HG02870 (cell line): ENCODE measurements at regions not wholly inside any gene's neighbourhood (a gene's known extent, or its start where the extent isn't known, plus 50 kb on each side); places are given as distances from the start of the nearest gene placed in this dataset.

Experiments
- ATAC-seq: cut with Tn5 transposase; IDR thresholded peaks from one replicate; pipeline ENCODE4 v1.9.1; 2021; ENCODE audit warnings: mild to moderate bottlenecking, moderate library complexity; ENCODE audit not compliant: unreplicated experiment

DNA sequence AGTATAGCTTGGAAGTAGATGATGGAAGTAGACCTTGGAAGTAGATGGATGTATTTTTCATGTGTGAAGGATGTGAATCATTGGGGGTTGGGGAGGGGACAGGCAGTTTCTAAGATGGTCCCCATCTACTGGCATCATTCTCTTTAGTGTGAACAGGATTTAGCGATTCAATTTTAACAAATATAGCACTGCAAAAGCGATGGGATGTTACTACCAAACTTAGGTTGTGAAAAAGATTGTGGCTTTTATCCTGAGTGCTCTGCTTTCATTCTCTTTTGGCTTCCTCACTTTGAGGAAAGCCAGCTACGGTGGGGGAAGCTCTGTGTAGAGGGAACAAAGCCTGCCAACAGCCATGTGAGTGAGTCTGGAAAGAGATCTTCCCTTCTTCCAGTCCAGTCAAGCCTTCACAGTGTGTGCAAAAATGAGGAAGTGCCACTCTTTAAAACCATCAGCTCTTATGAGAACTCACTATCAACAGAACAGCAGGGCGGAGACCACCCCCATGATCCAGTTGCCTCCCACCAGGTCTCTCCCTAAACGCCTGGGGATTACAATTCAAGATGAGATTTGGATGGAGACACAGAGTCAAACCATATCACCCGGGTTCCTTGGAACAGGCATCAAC is 441.4 kb downstream of the SH3GL2 start:
- no peak for ATAC-seq

DNA sequence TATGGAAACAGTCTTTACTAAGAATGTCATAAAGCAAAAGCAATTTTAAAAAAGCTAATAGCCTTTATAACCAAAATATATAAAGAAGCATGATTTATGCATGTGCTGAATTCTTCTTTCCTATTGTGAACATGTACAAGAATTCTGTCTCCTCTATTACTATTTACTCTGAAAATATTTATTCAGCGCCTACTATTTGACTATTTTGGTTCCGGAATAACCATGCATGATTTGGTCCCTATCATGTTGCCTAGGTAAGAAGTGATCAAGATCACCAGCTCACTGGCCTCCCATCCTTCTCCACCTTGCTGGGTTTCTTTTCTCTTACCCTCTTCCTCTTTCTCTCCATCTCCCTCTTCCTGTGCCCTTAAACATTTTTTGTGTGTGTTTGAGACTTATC is 443.8 kb downstream of the SH3GL2 start:
- no peak for ATAC-seq

DNA sequence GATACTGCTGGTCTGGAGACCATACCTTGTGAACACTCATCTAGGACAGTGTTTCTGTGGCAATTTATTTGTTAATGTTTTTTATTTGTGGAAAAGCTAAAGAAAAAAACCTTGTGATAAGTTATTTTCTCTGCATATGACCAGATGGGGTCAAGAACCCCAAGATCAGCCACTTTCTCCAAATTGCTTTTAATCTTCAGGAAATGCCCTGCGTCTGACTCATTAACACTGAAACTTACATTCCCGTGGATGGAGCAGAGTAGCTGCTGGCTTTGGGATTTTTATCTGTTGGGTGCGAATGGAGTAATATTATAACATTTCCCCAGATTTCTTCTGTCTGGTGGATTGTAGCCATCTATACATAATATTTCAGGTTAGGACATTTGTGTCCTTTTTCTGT is 444.5 kb downstream of the SH3GL2 start:
- no peak for ATAC-seq

DNA sequence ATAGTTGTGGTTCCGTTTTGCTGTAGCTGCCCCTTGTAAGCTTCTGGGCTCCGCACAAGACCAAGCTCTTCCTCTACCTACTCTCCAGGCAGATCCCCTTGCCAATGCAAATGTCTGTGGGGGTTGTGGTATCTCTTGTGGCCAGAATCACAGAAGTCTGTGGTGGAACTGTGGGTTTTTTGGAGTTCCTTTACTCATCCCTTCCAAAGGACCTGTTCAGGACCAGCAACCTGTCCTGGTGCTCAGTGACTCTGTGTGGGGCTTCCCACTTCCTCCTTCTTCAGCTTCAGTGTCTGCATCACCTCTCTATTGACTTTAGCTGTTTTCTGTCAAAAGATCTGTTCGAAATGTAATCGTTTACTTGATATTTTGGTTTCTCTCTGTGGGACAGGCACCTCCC is 441.3 kb upstream of the ADAMTSL1 start:
- ATAC-seq = no peak

DNA sequence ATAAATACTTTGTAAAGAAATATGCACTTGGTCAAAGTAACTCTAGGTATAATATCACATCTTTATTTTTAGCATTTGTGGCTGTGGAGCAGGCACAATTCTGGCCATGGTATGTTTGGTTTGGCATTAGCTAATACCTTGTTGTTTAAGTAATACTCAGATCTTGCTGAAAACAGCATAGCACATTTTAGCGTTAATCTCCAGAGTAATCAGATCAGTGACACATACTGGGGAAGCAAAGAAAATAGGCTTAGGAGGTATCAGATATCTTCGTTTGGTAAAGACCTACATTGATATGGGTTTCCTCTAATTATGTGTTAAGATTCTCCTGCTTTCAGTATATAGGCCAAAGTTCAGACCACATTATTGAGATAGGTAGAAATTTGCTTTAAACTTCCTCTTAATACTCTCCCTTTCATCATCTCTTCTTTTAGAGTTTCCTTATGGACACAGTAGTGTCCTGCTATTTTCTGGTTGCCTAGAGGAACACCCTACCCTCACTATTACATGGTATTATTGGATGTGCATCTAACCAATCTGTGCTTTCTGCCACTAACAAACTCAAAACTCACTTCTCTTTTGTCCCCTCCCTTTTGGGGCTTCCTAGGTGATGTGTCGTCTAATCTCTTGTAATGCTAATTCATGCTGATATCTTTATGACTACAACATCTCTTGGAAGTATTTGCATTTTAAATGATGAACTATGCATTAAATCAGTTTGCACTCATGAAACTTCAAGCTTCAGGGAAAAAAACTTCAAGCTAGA is 437.3 kb upstream of the ADAMTSL1 start:
- ATAC-seq = no peak

DNA sequence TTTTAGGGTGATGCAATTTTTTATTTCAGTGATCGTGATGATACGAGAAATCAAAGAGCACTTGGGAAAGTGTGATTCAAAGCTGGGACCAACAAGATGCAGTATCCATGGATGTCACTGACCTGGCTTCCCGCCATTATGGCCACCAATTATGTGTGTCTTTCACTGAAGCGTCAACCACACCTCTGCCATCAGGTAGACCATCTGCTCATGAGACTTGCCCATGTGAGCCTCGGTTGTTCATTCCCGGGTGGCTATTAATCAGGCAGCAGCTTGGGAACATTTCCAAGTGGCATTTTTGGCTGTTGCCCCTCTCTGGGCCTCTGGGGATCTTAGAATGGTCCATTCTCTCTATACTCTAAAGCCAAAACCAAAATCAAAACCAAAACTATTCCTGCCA is 436.0 kb upstream of the ADAMTSL1 start:
- no peak for ATAC-seq

DNA sequence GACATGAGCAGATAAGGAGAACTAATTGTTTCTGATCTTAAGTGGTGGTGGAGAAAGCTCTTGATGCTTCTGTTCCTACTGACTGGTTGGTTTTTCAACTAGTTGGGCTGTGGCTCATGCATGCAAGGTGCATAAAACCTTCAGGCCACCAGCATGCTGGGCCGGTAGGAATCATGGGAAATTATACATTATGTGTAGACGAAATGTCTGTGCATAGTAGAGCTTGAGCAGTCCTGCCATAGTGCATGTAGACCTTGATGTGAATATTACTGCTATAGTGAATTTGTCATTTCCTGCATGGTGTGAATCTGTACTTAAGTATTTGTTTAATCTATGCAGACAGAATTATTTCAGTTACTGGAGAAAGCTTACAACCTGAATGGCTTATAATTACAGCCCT is 433.6 kb upstream of the ADAMTSL1 start:
- no peak for ATAC-seq

DNA sequence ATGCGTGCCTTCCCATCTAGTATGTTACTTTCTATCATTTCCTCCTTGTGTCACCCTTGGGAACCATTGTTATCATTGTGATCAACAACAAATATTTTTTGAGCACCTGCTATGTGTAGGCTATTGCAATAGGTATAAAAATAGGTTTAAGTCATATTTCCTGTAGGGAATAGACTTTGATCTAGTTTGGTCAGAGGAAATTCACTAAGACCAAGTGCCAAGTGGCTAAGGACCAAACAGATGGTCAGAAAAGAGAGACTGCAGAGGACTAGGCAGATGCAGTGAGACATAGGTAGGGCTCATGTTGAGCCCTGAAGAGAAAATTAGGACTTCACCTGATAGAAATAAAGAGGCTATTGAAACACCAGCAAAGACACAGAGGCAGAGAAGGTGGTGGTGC is 430.0 kb upstream of the ADAMTSL1 start:
- no peak for ATAC-seq

DNA sequence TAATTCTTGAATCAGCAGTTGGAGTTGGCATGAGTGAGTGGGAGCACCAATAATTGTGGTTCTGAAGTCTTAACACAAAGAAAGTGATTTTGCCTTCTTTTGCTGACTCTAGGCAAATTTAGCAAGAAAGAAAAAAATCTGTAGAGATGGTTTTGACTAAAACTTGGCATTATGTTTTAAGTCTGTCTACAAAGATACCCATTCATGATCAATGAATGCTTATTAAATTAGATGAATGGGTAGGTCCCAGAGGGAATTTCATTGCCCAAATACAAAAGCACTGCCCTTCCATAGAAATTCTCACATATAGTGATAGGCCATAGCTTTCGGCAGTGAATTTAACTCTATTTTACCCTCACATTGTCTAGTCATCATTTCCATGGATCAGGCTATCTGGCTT is 428.6 kb upstream of the ADAMTSL1 start:
- no peak for ATAC-seq

DNA sequence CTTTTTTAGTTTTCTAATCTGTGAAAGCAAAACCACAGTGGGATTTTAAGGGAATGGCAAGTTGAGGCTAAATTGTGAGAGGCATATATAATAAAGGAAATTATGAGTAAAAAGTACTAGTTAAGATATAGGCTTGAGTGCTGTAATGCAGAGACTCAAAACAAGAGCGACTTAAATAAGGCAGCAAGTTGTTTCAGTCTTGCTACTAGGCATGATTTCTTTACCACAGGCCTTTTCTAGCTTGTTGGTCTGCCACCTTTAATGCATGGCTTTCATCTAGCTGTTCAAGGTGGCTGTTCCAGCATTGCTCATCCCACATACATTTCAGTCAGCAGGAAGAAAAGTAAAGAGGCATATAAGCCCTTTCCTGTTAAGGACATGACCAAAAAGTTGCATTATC is 427.9 kb upstream of the ADAMTSL1 start:
- ATAC-seq = no peak

DNA sequence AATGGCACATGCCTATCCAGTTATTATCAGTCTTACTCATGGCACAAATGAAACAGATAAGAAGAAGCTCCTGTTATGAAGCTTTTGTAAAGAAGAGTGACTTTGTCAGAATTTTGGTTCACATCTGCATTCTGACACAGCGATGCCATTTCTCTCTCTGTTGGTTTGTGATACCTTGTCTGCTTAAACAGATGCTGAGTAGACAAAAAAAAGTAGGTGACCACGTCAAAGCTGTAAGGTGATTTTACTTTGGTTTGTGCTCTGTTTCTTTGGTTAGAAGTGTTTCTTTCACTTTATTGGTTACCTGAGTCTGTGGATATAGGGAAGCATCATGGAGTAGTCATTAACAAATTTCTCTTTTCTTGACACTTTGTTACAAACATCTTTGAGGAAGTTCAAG is 422.3 kb upstream of the ADAMTSL1 start:
- no peak for ATAC-seq

DNA sequence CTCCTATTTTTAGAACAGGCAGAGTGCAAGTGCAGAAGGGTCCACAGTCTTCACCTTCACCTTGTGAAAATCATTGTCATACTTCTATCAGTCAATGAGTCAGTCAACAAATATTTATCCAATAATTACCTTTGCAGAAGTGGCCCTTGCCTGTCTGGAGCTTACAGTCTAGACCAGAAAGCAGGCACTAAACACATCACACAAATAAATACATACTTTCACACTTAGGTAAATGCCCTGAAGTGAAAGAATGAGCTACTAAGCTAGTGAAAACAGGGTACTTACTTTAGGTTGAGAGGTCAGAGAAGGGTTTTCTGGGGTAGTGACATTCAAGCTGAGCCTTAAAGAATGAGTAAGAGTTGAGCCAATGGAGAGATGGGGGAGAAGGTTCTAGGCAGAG is 421.9 kb upstream of the ADAMTSL1 start:
- ATAC-seq = no peak

DNA sequence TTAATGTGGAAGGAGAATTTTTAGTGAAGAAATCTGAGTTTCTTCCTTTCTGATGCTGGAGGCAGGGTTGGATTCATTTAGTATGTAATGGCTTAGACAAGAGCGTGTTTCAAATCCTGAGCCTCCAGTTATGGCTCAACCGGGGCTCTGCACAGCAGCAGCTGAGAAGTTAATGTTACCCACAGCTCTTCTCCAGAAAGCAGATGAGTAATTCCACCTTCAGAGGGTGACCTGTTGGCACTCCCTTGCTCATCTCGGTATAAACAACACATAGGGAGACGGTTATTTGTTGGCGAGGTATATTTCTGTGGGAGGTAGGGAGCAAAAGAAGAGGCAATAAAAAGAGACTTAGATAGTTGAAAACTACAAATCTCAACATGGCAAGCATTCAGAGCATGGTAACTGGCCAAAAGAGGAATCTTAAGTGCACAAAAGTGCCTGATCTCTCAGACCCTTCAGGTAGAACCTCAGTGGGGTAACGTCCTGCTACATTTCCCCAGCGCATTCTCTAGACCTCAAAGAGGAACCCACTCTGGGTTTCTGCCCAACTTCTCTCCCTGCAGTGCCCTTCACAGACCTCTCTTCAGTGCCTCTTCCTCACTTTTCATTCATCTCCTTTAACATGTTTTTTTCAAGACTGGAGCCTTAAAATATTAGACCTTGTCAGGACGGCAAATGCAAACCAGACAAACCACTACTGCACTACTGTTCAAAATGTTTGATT is 417.5 kb upstream of the ADAMTSL1 start:
- peak; percentile 8 for ATAC-seq

DNA sequence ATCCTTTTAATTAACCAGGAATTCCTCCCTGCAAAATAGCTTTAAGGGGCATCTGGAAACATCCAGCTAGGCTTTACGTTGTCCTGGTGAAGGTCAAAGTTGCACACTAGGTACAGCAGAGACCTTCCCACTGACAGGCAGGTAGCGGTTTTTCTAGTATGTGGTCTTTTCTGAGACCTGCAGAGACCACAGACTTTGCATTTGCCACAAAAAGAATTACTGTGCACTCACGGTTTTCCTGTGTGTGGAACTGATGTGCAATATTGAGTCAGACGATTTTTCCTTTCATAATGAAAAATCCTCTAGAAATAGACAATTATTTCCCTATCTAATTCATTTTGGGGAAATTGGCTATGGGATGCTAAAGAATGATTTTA is 417.0 kb upstream of the ADAMTSL1 start:
- ATAC-seq = peak; percentile 99

DNA sequence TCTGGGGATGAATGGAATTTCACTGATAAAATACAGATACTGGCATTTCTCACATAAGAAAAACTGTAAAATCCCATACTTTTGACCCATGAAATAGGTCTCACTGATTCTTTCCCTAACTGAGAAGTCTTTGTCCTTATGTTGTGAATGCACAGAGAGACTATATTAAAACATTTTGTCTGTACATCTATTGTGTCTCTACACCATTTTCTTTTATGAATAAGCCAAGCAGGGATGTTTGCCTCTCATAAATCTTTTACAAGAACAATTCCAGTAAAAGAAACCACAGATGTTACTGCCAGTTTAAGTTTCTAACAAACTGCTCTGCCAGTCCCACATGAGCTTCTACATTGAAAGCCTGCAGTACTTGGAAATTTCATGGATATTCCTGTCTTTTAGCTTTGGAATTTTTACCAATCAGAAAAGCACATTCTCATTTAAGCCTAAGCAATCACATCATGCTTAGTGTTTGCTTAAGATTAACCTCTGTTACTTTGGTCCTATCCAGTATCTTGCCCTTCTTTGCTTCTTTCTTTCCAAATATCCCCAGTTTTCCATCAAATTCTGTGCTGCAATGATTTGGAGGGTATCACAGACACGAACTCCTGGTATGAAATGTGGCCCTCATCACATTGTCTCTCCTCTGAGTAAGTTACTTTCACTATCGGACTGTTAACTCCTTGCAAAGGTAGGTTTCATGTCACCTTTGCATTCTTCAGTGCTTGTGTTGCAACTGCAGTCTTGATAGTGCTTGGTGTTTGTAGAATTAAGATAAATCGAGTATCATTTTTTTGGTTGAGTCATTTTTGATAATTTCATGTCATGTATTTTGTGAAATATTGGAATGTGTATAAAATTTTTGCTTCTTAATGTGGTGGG is 415.1 kb upstream of the ADAMTSL1 start:
- ATAC-seq = no peak

DNA sequence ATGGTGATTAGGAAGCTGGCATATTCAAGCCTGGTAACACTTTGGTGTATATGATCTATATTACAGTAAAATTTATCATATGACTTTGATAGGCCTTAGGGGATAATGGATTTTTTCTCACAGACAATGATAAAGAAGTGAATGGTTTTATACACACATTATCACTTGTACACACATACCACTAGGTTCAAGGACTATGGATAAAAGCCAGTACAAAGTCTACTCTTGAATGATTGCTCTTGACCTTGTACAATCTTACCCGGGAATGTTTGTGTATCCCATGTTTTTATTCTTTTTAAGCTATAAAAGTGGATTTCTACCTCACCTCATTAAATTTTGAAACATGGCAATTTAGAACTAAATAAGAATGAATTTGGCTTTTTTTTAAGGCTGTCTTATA is 414.5 kb upstream of the ADAMTSL1 start:
- no peak for ATAC-seq

DNA sequence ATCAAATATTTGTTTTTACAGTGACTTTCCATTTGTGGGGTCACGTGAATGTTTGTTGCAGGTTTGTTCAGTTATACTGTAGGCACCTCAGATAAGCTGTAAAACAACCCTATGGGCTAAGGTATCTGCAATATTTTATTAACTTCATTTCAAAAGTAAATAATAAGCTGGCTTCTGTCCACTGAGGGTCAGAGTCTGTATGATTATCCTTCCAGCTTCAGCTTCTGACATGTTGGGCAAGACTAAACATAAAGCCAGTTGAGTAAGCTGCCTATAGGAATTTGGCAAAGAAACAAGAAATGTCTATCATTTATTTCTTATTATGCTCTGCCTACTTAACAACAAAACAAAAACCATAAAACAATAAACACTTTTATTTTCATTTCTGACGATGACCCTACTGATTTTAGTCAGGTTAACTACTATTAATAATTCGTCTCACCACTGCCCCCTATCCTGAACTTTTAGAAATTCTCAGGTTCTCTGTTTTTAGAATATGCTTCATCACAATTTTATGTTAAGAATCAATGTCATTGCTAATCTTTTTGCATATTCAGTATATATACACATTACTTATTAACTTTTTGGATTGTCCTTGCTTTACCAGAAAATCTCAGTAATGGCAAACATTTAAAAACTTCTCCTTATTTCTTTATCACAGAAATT is 413.6 kb upstream of the ADAMTSL1 start:
- ATAC-seq = no peak

DNA sequence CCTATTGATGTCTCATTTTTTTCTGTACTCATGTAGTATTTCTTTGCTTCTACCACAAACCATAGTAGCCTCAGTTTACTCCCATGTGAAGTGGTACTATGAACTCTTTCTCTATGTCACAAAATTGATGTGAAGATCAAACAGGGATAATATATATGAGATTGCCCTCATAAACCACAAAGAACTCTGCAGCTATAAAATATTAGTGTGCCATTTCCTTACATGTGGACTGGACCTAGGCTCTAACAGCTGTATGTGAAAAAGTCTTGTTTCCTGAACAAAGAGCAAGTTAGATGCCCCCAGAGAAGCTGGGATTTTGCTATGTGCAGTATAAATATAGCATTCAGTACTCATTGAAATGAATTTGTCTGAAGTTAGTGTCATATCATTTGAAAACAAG is 412.6 kb upstream of the ADAMTSL1 start:
- no peak for ATAC-seq

DNA sequence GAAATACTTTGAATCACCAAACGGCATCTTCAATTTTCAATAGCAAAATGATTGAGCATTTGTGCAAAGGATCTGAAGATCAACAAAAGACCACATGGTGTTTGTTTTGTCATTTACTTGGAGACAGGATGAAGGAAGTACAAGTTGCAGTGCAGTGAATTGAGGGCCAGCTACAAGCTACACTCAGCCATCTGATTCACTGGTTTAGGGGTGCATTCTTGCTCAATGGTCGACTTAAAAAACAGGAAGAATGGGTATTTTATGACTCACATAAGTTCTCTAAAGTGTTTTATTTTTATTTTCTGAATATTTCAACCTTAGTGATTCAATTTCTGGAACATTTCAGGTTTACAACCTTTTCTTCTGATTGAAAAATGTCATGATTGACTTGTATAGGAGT is 412.1 kb upstream of the ADAMTSL1 start:
- no peak for ATAC-seq

DNA sequence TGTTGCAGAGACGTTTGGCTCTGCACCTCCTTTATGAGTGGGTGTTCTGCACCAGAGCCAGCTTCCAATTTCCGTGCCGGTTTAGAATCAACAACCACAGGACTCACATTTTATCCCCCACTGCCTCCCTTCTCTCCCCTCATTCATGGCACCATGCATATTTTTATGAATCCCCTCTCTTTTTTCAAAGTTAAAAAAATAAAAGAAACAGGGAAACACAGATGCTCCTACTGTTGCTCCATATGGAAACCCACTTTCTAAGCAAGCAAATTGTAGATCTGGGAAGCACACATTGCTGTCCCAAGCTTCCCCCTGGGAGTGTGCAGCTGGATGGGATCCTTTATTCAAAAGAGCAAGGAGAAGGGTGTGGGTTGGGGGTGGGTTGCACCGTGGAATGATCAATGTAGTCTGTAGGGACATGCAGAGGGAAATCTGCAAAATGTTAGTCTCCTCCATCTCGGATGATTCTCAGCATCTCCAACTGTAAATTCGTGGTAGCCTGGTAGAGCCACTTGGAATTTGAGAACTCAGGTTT is 410.0 kb upstream of the ADAMTSL1 start:
- ATAC-seq = no peak
